HCEC 1CT (cell line): ENCODE measurements at regions not wholly inside any gene's neighbourhood (a gene's known extent, or its start where the extent isn't known, plus 50 kb on each side); places are given as distances from the start of the nearest gene placed in this dataset.
"Not testable (repeated sequence)": the region's sequence is repeated elsewhere in the genome, so short reads cannot be mapped to it uniquely, and the experiment has no call there.

Experiments used
- DNase-seq: peaks from one replicate; pipeline ENCODE4 v3.0.0-alpha.2; 2017

DNA sequence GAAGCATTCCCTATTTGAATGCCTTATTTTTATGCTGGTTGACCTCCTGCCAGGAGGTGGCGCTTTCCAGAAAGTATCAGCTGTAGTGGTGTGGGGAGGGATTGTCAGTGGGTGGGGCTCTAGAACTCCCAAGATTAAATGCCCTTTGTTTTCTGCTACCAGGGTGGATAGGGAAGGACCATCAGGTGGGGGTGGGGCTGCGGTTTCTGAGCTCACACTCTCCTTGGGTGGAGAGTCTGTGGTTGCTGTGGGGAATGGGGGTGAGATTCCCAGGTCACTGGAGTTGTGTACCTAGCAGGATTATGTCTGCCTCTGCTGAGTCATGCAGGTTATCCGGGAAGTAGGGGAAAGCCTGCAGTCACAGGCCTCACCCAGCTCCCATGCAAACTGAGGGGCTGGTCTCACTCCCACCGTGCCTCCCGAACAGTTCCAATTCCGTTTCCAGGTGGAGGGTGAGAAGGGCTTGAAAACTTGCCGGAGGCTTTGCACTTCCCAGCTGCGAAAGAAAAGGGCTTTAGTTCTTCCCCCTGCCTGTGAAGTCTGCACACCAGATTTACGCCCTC, 68.3 kb downstream of the ALG10B start:
- no peak for DNase-seq

DNA sequence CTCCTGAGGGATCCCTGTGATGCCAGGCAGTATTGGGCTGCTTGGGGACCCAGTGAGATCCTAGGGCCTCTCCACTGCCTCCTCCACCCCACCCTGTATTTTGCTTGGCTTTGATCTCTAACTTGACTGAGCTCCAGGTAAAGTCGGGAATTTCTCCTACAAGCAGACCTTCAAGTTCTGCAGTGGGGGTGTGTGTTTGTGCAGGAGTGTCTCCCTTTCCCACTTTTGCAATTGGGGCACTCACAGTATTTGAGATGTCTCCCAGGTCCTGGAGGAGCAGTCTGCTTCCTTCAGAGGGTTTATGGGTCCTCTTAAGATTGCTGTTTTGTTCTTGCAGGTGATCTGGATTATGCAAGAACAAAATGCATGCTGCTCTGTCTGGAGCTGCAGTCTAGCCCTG, 68.9 kb downstream of the ALG10B start:
- DNase-seq: no peak

DNA sequence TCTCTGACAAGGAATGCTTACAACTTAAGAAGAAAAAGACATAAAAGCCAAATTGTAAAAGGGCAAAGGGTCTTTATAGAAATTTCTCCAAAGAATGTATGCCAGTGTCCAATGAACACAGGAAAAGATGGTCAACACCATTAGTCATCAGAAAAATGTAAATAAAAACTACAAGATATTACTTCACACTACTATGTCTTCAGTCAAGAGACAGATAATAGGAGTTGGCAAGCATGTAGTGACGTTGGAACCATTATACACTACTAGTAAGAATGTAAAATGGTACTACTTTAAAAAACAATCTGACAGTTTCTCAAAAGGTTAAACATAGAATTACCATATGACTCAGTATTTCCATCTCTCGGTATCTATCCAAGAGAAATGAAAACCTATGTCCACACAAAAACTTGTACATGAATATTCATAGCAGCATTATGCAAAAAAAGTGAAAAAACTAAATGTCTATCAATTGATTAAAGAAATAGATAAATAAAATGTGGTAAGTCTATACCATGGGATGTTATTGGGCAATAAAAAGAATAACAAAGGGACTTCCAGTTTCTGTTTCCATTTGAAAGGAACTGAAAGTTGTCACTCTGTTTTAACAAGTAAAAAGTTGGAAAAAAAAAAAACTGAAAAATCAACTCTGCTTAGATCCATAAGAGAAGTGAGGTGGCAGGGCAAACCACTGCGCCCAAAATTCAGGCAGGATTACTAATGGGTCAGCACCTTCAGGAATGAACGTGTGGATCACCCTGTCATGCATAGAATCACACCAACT, 69.8 kb downstream of the ALG10B start:
- no peak for DNase-seq

DNA sequence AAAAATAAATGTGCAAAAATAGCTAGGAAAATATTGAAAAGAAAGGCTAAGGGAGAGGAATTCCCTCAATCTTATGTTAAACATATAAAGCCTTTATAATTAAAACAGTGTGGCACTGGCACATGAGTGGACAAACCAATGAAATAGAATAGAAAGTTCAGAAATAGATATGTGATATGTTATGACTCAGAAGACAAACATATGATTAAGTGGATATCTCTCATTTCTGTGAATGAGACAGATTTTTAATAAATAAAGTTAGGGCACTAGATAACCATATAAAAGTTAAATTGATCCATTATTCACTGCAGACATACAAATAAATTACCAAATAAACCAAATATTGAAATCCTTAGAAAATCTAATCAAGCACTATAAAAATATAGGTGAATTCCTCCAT, 73.0 kb downstream of the ALG10B start:
- DNase-seq: no peak

DNA sequence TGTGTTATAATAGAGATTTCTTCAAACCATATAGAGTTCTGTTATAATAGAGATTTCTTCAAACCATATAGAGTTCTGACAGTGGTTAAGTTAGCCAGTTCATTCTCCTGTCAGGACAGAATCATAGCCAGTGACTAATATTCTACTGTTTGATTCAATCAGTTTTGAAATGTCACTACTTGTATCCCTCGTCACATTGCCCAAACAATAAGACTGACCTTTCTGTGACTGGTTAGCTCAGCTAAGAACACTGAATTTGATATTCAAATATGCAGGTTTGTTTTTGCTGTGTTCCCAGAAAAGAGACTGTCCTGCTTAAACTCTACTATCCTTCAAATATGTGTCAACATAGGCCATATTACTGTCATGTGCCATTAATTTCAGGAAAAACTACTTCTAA, 74.4 kb downstream of the ALG10B start:
- DNase-seq: no peak

DNA sequence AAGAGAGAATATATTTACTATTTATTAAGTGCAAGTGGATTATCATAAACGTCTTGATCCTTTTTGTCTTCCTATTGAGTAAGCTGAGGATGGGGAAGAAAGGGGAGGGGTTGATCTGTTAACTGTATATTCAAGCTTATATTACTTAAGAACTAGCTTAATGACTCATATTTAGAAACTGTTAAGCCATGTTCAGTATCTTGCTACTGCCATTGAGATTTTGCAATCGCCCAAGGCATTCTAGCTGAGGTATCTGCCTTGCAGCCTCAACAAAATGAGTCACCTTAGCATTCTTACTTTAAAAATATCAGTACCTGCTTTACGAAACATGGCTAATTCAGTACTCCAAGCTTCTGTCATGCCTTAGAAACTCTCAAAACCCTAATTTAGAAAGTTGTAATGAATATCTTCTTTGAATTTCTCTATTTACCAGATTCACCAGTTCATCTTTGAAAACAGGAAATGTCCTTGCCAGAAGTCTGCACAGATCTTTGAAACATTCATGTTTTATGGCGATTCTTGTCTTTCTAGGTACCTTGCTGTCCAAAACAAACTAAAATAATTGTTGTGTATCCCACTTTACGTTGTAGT, 76.1 kb downstream of the ALG10B start:
- DNase-seq: peak; percentile 3

DNA sequence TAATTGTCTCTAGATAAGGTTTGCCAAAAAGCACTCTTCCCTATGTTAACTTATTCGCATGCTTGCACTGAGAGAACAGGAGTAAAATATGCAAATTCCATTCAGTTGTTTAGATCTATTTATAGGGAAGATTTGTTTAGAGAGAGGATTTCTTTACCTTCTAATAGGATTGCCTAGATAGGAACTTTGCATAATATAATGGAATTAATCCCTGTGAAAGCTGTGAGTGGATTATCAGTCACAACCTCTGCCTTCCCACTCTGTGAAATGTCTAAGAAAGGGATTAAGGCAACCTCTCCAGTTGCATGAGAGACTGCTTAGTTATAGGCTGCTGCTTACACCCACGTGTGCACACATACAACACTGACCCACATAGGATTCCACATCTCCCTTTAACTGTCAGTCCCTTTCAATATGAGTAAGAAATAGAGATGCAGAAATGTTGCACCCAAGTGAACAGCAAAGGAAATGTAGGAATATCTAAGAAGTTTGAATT, 83.2 kb downstream of the ALG10B start:
- no peak for DNase-seq

DNA sequence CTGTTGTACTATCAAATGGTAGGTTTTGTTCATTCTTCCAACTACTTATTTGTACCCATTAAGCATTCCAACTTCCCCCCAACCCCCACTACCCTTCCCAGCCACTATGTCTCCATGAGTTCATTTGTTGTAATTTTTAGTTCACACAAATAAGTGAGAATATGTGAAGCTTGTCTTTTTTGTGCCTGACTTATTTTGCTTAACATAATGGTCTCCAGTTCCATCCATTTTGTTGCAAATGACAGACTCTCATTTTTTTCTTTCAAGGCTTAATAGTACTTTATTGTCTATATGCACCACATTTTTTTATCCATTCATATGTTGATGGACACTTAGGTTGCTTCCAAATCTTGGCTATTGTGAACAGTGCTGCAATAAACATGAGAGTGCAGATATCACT, 86.2 kb downstream of the ALG10B start:
- DNase-seq: no peak

DNA sequence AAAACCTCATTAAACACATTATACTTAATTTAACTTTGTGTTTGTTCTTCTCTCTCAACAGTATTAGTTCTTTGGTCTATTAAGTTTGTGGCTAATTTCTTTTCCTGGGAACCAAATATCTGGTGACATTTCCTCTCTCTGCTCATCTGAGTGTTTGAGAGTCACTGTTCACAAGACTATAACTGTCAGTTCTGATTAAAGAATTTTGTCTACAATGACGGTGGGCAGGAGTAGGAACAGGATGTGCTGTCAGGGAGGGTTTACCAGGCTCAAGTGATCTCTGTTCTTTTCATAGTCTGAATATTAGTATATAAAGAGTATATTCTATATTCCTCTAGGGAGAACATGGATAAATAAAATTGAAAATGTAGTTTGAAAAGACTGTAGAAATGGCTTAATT, 92.9 kb downstream of the ALG10B start:
- DNase-seq: no peak

DNA sequence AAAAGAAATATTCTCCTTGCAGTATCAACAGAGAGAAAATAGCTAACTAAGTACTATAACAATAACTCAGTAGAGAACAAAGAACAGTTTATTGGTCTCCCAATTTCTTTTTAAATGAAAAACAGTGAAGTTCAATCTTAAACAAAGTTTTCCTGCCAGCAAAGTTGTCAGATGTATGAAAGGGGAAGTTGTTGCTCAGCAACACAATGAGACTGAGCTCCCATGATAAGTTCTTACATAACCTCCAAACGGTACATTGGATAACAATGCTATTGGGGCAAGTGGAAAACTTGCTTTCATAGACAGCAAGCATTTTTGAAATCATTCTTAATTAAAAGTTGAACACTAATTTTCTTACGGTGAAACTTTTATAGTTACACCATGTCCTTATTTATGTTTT, 94.9 kb downstream of the ALG10B start:
- DNase-seq: no peak

DNA sequence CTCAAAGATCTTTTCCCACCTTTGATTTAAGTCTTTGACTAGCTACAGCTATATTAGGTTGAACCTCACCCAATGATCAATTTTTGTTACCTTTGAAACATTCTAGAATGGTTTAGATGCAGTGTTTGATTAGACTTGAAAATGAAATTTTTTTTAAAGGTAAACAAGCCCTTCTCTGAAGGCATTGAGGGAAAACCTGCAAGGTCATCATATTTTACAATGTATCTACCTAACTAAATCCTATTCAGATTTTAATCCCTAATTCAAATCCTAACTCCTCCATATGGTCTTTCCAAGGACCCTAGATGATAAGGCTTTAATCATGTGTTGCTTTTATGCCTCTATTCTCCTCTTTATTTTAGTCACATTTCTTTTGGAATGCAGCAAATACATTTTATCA, 95.4 kb downstream of the ALG10B start:
- no peak for DNase-seq

DNA sequence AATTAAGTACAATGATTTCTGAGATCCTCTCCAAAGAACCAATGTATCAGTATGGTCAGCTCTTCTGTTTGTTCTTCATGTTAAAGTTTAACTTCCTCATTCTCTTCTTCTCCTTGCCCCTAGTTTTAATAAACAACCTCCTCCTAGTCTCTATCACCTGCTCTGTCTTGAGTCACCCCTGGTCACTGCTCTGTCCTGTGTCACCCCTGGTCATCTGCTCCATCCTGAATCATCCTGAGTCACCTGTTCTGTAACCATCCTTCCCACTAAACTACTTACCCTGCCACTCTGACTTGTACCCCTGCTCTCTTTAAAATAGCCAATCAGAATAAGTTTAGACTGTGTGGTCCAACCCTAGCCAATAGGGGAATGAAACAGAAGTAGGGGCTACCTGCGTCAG, 100.5 kb downstream of the ALG10B start:
- DNase-seq: no peak

DNA sequence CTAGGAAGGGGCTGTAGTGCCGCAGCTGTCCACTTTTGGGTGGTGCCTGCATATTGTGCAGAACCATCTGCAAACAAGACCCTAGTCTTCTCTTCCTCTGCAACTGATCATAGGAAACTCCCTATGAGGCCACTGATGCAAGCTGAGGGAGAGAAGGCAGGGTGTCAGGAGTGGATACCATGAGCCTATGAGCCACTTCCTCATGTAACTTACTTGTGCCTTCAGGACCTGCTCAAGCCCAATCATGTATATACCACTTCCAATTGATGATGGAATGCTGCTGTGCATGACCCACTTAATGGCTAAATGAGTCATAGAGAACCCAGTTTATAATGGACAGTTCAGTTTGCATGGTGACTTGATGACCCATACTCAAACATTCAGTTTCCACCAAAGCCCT, 107.9 kb downstream of the ALG10B start:
- DNase-seq: no peak

DNA sequence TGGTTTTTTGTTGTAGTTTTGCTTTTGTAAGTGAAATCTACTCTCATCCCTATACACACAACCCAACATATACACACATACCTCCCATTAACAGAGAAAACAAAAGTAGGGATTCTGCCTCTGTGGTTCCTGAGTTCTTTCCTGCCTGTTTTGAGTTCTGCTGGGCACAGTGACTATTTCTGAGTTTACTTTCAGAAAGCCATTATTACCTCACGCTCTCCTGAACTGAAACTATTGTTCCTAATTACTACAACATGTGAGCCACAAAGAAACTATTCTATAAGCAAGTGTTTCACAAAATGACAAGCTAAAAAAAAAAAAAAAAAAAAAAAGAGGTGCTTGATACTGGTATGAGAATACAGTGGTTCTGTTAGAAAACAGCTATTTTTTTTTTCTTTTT, 110.9 kb downstream of the ALG10B start:
- DNase-seq: no peak

DNA sequence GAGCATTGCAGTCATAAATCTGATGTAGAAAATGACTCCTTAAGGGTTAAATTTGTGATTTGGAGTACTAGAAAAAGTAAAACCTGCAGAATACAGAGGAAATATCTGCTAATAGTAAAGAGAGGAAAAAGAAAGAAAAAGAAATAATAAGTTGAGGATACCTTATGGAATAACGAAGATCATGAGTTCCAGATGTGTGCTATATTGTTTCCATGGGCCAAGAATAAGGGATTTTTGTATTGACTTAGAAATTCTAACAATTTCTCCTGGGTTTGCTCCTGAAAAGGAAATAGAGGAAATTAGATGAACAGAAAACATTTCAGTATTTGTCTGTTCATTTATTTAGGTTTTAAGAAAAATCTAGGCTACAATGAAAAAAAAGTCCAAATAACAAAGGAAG, 115.3 kb downstream of the ALG10B start:
- no peak for DNase-seq

DNA sequence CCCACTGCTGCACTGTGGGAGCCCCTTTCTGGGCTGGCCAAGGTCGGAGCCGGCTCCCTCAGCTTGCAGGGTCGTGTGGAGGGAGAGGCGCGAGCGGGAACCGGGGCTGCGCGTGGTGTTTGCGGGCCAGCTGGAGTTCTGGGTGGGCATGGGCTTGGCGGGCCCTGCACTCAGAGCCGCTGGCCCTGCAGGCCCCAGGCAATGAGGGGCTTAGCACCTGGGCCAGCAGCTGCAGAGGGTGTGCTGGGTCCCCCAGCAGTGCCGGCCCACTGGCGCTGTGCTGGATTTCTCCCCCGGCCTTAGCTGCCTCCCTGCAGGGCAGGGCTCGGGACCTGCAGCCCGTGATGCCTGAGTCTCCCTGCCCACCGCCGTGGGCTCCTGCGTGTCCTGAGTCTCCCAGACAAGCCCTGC, 125.3 kb downstream of the ALG10B start:
- DNase-seq: not testable (repeated sequence)

DNA sequence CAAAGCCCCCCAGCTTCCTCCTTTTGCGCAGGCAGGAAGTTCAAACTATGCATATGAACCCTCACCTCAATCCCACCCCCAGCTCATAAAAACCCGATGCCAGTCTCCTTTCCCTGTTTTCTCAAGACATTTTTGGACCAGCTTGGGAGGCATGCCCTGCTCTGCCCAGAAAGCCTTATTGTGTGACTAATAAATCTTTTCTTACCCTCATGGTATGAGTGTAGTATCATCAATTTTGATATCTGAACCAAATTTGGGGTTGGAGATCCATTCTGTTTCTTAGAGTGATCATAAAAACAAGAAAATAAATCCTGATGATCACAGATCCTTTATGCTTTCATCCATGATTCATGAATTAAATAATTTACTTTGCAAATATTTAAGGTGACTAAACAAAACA, 128.5 kb downstream of the ALG10B start:
- DNase-seq: no peak

DNA sequence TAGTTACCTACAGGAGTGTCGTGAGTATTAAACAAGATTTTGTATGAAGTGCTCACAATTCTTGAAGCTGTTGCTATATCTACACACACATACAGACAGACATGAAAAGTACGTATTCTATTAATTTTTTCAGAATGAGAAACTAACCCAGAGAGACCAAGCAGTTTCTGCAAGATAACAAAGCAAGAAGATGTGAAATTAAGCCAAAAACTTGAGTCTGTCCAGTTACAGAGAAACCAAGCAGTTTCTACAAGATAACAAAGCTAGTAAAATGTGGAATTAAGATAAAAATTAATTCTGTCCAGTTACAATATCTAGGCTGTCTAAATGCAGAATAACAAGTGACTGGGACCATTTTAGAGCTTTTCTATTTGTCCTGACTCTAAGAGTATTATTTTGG, 132.4 kb downstream of the ALG10B start:
- no peak for DNase-seq

DNA sequence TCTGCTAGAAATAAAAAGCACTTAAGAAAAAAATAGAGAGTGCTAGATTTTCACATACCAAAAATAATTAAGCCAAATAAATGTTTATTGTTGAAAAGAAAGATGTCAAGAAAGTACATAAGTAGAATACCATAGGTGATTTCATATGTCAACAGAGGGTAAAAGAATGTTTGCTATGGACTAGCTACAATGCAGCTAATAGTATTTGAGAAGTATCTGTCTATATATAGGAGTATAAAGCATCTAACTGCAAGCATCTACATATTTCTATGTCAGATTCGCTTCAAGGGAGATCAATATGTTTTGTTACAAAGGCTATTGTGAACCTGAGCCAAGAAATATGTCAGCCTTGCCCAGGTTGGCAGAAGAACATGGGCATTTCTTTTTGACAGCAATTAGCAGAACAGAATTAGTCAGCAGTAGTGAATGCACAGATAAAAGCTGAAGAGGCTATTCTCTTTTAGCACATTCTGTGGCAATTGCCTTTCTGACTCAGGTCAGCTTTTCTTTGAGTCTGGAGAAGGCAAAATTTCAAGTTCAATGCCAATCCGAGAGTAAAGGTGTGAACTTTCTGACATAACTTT, 140.1 kb downstream of the ALG10B start:
- DNase-seq: no peak

DNA sequence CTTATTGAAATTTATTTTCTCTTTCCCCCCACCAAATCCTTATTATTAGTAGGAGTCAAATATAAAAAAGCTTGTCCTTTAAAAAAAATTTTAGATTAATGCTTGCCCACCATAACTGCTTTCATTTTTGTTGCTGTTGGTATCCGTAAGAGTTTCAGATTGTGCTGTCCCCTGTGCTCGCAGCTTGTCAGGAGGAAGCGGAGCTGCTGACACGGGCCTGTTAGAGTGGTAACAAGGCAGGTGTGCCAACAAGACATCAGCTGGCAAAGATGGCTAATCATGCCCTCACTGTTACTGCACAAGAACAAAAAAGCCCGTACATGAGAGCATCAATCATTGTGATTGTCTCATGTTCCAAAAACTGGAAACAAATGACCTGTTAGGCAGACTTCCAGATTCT, 148.4 kb downstream of the ALG10B start:
- no peak for DNase-seq

DNA sequence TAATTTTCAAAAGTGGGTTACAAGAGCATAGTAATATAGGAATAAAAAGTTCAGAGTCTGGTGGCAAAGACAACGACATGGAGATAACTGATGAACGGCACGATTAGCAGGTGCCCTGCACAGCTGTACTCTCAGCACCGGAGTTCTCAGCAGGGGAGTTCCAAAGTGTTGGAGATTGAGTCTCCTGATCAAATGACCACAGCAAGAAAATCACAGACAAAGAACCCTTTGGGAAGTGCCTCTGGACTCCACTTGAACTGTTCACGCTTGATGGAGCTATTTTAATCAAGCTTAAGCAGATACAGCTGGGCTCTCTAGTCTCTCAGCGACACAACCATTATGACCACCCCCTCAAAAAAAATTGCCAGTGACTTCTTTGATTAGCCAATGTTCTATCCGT, 153.1 kb downstream of the ALG10B start:
- DNase-seq: no peak

DNA sequence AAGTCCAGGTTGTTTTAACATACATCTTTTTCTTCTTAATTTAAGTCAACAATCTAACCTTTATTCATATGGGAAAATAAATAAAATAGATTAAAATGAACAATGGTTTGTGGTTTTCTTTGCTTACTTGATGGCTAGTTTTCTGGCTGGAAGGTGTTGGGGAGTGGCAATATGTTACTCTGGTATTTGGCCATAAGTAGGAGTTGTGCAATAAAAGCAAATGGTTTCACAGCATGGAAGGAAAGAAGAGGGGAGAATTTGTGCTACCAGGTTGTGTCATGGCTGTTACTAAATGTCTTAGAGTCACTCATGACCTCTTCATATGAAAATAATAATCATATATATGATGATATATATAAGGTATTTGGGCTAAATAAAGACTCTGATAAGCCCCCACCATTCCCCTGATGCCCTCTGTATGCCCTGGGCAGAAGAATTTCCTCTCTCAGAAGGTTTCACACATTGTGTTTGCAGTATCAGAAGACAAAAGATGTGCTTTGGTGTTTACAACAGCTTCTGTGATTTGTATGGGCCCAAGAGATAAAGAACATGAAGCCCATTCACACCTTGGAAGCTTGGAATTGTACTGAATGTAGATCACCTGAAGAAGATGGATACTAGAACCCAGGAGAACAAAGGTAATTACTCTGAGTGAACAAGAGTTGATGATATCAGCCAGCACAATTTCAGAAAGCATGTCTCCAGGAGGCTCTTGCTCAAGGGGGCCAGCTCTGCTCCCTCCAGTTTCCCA, 160.9 kb downstream of the ALG10B start:
- DNase-seq: no peak

DNA sequence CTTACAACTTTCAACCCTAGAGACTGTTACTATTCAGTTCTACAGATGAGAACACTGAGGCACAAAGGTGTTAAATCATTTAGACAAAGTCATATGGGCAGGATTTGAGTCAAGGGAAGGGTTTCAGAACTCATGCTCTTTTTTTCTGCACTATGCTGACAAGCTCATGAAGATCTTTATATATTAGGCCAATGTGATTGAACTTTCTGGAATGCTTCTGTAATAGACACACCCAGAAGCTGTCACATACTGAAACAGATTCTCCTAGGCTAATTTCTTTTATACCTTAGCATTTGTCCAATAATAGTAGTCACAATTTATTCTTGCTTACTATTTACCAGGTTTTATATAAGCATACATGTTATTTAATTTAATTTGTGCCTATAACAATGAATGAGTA, 164.0 kb downstream of the ALG10B start:
- no peak for DNase-seq
